NCI-H2196 treated with DMSO at 0.1 percent for 48 hours (cell line): ENCODE measurements at regions not wholly inside any gene's neighbourhood (a gene's known extent, or its start where the extent isn't known, plus 50 kb on each side); places are given as distances from the start of the nearest gene placed in this dataset.

Experiments used
- DNase-seq: peaks from one replicate; lab custom pipeline; 2025; ENCODE audit not compliant: unreplicated experiment; lab: John Stamatoyannopoulos, UW

- DNase-seq = no peak
Measured at GRCh38 chr7:17229228-17229627, 69.2 kb upstream of the AHR start.

DNA sequence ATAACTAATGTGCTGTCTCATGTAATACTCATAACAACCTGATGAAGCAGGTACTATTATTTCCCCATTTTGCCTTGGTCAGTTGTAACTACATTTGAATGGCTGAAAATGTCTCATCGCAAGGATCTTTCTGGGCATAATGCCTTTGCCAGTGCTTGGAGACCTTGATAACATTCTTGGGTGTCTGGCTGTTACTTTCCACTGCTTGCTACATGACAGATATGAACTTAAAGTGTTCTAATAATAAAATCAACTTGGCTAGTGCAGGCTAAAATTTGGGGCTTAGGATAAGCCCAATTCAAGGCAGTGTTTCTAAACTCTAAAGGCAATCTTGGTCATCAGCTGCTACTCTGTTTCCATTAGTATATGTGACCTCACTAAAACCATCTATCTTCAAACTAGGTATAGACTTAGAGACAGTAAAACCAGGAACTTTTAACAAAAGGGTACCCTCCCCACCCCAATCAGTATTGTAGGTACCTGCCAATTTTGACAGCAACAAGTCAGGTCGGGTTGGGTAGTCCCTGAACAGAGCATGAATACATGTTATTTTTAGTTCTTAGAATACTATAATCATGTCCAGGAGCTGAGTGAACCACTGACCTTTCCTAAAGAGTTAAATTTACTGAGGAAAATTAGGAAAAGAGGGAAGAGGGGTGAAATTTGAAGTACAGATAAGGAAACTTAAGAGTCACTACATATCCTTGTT, 68.2 kb upstream of the AHR start:
- DNase-seq = no peak

GRCh38 chr7:17233603-17234002, 64.8 kb upstream of the AHR start:
- no peak for DNase-seq

- no peak for DNase-seq
Measured at GRCh38 chr7:17234030-17234397, 64.4 kb upstream of the AHR start.

DNA sequence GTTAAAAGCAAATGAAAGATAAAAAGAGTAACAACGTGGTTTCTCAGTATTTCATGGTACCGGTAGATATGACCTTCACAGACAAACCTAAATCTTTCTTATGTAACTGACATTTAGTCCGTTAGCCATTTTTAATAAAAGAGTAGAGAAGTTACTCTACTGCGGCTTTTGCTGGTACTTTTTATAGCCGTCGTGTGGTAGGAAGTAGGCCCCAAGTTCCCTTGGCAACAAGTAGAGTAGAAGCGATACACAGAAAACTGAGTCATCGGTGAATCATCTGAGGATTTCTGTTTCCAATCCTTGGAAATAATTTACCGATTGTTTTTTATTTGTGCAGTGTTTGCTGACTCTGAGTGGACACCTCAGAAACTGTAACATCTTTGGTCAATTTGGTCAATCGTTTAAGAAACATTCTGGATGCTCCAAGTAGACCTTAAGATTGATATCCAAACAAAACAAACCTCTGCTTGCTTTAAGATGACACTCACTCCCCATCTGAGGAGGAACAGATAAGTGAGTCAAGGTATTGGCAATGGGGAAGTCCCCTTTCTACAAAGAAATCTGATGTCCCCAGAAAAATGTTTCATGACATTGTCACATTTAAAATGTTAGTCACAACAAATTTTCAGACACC, 63.9 kb upstream of the AHR start:
- no peak for DNase-seq

GRCh38 chr7:17236171-17236570, 62.3 kb upstream of the AHR start:
- DNase-seq = no peak

DNA sequence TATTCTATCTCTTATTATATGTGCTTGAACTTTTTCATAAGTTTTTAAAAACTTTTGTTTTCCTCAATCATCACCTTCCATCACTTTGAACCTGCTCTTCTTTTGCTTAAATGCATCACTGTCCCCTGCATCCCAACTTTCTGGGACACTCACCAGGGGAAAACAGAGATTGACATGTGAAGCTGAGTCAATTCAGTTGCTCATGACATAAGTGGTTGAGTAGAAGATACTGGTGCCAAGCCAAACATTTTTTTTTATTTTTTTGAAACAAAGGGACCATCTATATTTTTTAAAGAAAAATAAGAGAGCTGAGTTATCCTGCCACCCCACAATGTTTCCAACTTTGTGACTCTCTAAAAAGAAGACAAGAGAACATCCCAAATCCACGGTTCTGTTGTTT, 61.8 kb upstream of the AHR start:
- no peak for DNase-seq

- no peak for DNase-seq
Measured at GRCh38 chr7:17239046-17239445, 59.4 kb upstream of the AHR start.

- DNase-seq = no peak
Measured at GRCh38 chr7:17239683-17240521, 58.5 kb upstream of the AHR start.

GRCh38 chr7:17242504-17242903, 55.9 kb upstream of the AHR start:
- no peak for DNase-seq

GRCh38 chr7:17244786-17245185, 53.7 kb upstream of the AHR start:
- no peak for DNase-seq

DNA sequence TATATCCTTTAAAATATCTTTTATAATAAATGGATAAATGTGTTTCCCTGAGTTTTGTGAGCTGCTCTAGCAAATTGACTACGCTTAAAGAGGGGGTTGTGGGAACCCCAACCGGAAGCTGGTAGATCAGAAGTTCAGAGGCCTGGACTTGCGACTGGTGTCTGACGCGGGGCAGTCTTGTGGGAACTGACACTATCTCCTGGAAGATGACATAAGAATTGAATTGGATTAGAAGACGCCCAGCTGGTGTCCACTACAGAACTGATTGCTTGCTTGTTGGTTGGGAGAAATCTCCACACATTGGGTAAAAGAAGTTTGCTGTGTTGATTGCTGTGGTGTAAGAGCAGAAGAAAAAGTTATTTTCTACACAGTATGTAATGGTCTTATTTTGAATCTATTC, 51.1 kb upstream of the AHR start:
- no peak for DNase-seq

- DNase-seq = no peak
Measured at GRCh38 chr7:17248527-17248926, 49.9 kb upstream of the AHR start.
